ENCODE measurements at regions not wholly inside any gene's neighbourhood (a gene's known extent, or its start where the extent isn't known, plus 50 kb on each side); places are given as distances from the start of the nearest gene placed in this dataset.

GRCh38 chr7:115793958-115794702, 236.4 kb downstream of the TFEC start:
- no peak overlapping the region for H3K27ac ChIP-seq (ENCODE audit: insufficient read depth, low read depth, low read length)
- H3K9ac ChIP-seq (replicated peaks; ENCODE audit: extremely low read depth, insufficient read depth, low read length) = no peak overlapping the region
- no peak overlapping the region for H3K4me2 ChIP-seq (ENCODE audit: insufficient read depth, low read length)
- POLR2A ChIA-PET = no interaction called here
- H3K4me1 ChIP-seq (ENCODE audit: control insufficient read depth, extremely low read depth, insufficient read depth, low read length) = no peaks in the 10 kb centered on the region
- H3K9me3 ChIP-seq (replicated peaks; ENCODE audit: control insufficient read depth, insufficient read depth, low read length) = no peaks in the 10 kb centered on the region
- H4K20me1 ChIP-seq (replicated peaks; ENCODE audit: control insufficient read depth, extremely low read depth, insufficient read depth, low read length) = no peaks in the 10 kb centered on the region
- H3K36me3 ChIP-seq (ENCODE audit: control insufficient read depth in 2 of 2, extremely low read depth in 1 of 2, insufficient read depth in 2 of 2, low read length in 2 of 2) = no peaks in the 10 kb centered on the region
- no TSS peak for BruUV-seq (replicated peaks)
- no peaks in the 10 kb centered on the region for H3K79me2 ChIP-seq (ENCODE audit: control insufficient read depth, insufficient read depth, low read length)
- CTCF ChIA-PET = interaction anchor here (0.7 kb wide), 1 partner anchor 9 kb away, joined by 3 read pairs; no protein-coding TSS in a partner anchor
- intact Hi-C loops (cut with micrococcal nuclease) = no loop called here
- no peak for FAIRE-seq
- TF ChIP-seq POLR2A (IDR thresholded peaks at IDR 0.05; ENCODE audit: low read depth, low read length) = no peak
- TF ChIP-seq POLR2AphosphoS5 (IDR thresholded peaks at IDR 0.05; ENCODE audit: insufficient read depth, low read depth, low read length) = no peak
- TF ChIP-seq FOS (IDR thresholded peaks at IDR 0.05; ENCODE audit: borderline replicate concordance, insufficient read depth, low read length) = no peak
- TF ChIP-seq MYC (IDR thresholded peaks at IDR 0.05; ENCODE audit: low read depth, low read length) = no peak
- TF ChIP-seq, protein P1, sequence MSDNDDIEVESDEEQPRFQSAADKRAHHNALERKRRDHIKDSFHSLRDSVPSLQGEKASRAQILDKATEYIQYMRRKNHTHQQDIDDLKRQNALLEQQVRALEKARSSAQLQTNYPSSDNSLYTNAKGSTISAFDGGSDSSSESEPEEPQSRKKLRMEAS (IDR thresholded peaks at IDR 0.05; ENCODE audit: insufficient read depth, insufficient read length) = no peak
- TF ChIP-seq, protein P2, sequence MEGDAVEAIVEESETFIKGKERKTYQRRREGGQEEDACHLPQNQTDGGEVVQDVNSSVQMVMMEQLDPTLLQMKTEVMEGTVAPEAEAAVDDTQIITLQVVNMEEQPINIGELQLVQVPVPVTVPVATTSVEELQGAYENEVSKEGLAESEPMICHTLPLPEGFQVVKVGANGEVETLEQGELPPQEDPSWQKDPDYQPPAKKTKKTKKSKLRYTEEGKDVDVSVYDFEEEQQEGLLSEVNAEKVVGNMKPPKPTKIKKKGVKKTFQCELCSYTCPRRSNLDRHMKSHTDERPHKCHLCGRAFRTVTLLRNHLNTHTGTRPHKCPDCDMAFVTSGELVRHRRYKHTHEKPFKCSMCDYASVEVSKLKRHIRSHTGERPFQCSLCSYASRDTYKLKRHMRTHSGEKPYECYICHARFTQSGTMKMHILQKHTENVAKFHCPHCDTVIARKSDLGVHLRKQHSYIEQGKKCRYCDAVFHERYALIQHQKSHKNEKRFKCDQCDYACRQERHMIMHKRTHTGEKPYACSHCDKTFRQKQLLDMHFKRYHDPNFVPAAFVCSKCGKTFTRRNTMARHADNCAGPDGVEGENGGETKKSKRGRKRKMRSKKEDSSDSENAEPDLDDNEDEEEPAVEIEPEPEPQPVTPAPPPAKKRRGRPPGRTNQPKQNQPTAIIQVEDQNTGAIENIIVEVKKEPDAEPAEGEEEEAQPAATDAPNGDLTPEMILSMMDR (IDR thresholded peaks at IDR 0.05; ENCODE audit: extremely low read depth in 1 of 2, insufficient read depth in 1 of 2, low read depth in 1 of 2, low read length in 2 of 2) = no peak
- no peak for TF ChIP-seq EZH2 (IDR thresholded peaks at IDR 0.05; ENCODE audit: borderline replicate concordance, low read depth, low read length, severe bottlenecking)
- TF ChIP-seq GATA2 (IDR thresholded peaks at IDR 0.05; ENCODE audit: insufficient read depth, insufficient read length, low read depth, low read length) = no peak
- no peak for DNase-seq (ENCODE audit: low read depth, low spot score)
- dilution Hi-C loops (cut with MboI; ENCODE audit: extremely low pct_ligation_motif_present, low sequenced_read_pairs) = no loop called here
- no peaks in the 10 kb centered on the region for H3K9me1 ChIP-seq (replicated peaks; ENCODE audit: control insufficient read depth, extremely low read depth, insufficient read depth, low read length)
- H3K27me3 ChIP-seq (ENCODE audit: control insufficient read depth in 2 of 2, insufficient read depth in 2 of 2, low read length in 2 of 2) = peaks cover 0 to 2% of the 10 kb centered on the region in 2 experiments
- H3K4me3 ChIP-seq (replicated peaks in 1 of 3; ENCODE audit: insufficient read depth in 1 of 3, low read depth in 1 of 3, low read length in 3 of 3) = no peak overlapping the region
- H2AFZ ChIP-seq (ENCODE audit: low read depth, low read length) = no peak overlapping the region

Data from endothelial cell of umbilical vein (primary cell).